Epithelial cell of proximal tubule (primary cell): ENCODE measurements at regions not wholly inside any gene's neighbourhood (a gene's known extent, or its start where the extent isn't known, plus 50 kb on each side); places are given as distances from the start of the nearest gene placed in this dataset.
"Not testable (repeated sequence)": the region's sequence is repeated elsewhere in the genome, so short reads cannot be mapped to it uniquely, and the experiment has no call there.

ENCODE experiments used
- DNase-seq: peaks from one replicate; pipeline ENCODE4 v3.0.0-alpha.2; 2011; ENCODE audit warnings: low read depth
- H3K4me3 ChIP-seq: 2 replicates; pipeline ENCODE4 v1.5.1; 2011; ENCODE audit warnings: low read depth, mild to moderate bottlenecking, low read length
- CTCF ChIP-seq: conservative IDR thresholded peaks from 2 replicates; pipeline ENCODE4 v1.5.1; 2012; ENCODE audit warnings: low read depth, mild to moderate bottlenecking, low read length

GRCh38 chr2:66170744-66171330 lies 264.1 kb upstream of the MEIS1 start:
- TF ChIP-seq CTCF, result no peak
- no peak overlapping the region for H3K4me3 ChIP-seq
- no peak for DNase-seq

- TF ChIP-seq CTCF, result no peak
- H3K4me3 ChIP-seq, result no peak overlapping the region
- DNase-seq, result no peak
Measured at GRCh38 chr2:66169076-66169475, 265.8 kb upstream of the MEIS1 start.

- H3K4me3 ChIP-seq, result no peak overlapping the region
- TF ChIP-seq CTCF, result no peak
- DNase-seq, result no peak
Measured at GRCh38 chr2:66164470-66164869, 270.5 kb upstream of the MEIS1 start.

- DNase-seq, result no peak
- TF ChIP-seq CTCF, result no peak
- no peak overlapping the region for H3K4me3 ChIP-seq
Measured at GRCh38 chr2:66156171-66156570, 278.8 kb upstream of the MEIS1 start.

- no peak for TF ChIP-seq CTCF
- no peak for DNase-seq
- no peak overlapping the region for H3K4me3 ChIP-seq
Measured at GRCh38 chr2:66153941-66154340, 281.0 kb upstream of the MEIS1 start.

- no peak overlapping the region for H3K4me3 ChIP-seq
- no peak for DNase-seq
- no peak for TF ChIP-seq CTCF
Measured at GRCh38 chr2:66145490-66145889, 289.4 kb upstream of the MEIS1 start.

GRCh38 chr2:66144324-66144723 lies 290.6 kb upstream of the MEIS1 start:
- not testable (repeated sequence) for H3K4me3 ChIP-seq, DNase-seq
